Lower leg skin (tissue), 3 donors: ENCODE measurements at regions not wholly inside any gene's neighbourhood (a gene's known extent, or its start where the extent isn't known, plus 50 kb on each side); places are given as distances from the start of the nearest gene placed in this dataset.

Source experiments
- POLR2A ChIP-seq, 2 donors: fragments of 450-650 bp; IDR thresholded peaks; one replicate each; pipeline ENCODE4 v1.6.1; 2016 to 2017; ENCODE audit warnings: antibody characterized with exemption in 2 of 2, mild to moderate bottlenecking in 1 of 2, moderate library complexity in 1 of 2
- TF ChIP-seq, protein P1 (sequence below), 3 donors: fragments of 450-650 bp; IDR thresholded peaks; one replicate each; pipeline ENCODE4 v1.5.1; 2016; ENCODE audit warnings: antibody characterized with exemption in 3 of 3, mild to moderate bottlenecking in 3 of 3, moderate library complexity in 2 of 3

DNA sequence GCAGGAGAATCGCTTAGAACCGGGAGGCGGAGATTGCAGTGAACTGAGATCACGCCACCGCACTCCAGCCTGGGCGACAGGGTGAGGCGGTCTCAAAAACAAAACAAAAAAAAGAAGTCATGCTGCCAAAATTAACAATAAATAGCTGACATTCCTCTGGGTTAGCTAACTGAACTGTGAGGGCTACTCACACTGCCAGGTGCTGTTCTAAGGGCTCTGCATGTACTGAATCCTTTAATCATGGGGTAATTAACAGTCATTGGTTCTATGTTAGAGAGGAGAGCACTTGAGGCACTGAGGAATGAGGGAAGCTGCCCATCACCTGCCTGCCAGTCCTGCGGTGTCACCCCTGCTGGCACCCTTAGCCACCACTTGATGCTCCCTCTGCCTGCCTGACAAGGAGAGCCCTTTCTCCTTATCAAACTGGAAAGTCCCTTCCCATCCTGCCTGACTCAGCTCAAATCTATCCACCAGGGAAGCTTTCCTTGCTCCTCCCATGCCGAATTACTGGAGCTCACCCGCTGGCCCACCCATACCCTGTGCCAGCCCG is 73.0 kb upstream of the RIOK3 start:
- no peak for TF ChIP-seq POLR2A (IDR thresholded peaks at IDR 0.05)
- TF ChIP-seq, protein P1, sequence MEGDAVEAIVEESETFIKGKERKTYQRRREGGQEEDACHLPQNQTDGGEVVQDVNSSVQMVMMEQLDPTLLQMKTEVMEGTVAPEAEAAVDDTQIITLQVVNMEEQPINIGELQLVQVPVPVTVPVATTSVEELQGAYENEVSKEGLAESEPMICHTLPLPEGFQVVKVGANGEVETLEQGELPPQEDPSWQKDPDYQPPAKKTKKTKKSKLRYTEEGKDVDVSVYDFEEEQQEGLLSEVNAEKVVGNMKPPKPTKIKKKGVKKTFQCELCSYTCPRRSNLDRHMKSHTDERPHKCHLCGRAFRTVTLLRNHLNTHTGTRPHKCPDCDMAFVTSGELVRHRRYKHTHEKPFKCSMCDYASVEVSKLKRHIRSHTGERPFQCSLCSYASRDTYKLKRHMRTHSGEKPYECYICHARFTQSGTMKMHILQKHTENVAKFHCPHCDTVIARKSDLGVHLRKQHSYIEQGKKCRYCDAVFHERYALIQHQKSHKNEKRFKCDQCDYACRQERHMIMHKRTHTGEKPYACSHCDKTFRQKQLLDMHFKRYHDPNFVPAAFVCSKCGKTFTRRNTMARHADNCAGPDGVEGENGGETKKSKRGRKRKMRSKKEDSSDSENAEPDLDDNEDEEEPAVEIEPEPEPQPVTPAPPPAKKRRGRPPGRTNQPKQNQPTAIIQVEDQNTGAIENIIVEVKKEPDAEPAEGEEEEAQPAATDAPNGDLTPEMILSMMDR (IDR thresholded peaks at IDR 0.05) = no peak
